Mucosa of descending colon (tissue), 3 donors: ENCODE measurements at regions not wholly inside any gene's neighbourhood (a gene's known extent, or its start where the extent isn't known, plus 50 kb on each side); places are given as distances from the start of the nearest gene placed in this dataset.

Source experiments
- ATAC-seq: fragments of 200-7000 bp; cut with Tn5 transposase; one replicate; pipeline ENCODE4 v1.9.1; 2020; ENCODE audit warnings: mild to moderate bottlenecking, moderate library complexity
- DNase-seq, 3 donors: peaks; one replicate each; pipeline ENCODE4 v3.0.0-alpha.2; 2020
- H3K36me3 ChIP-seq: fragments of 200-600 bp; one replicate; pipeline ENCODE4 v1.8.0; 2021; ENCODE audit warnings: low read depth, mild to moderate bottlenecking
- H3K4me1 ChIP-seq: fragments of 200-600 bp; one replicate; pipeline ENCODE4 v1.8.0; 2021; ENCODE audit warnings: low read depth, mild to moderate bottlenecking
- H3K4me3 ChIP-seq: fragments of 200-600 bp; one replicate; pipeline ENCODE4 v1.8.0; 2021; ENCODE audit warnings: mild to moderate bottlenecking
- H3K9me3 ChIP-seq: fragments of 200-600 bp; one replicate; pipeline ENCODE4 v1.8.0; 2021; ENCODE audit warnings: mild to moderate bottlenecking
- intact Hi-C, 2 donors: fragments of 100-400 bp; cut with DNase I in 1 of 2; cut with micrococcal nuclease in 1 of 2; formaldehyde crosslinking; loops; one replicate each; pipeline versions ENCODE4 v1.11.0 to v1.11.1; 2022; cut with DNase I, micrococcal nuclease
- TF ChIP-seq, protein P1 (sequence below): fragments of 200-600 bp; IDR thresholded peaks from one replicate; pipeline ENCODE4 v1.8.0; 2022; ENCODE audit warnings: antibody characterized with exemption, mild to moderate bottlenecking
- donor health status: DM: no; HTN: no; CAD: no; lungs with moderate emphysema.
- donor health status: DM: no; HTN: no; CAD: no.
- donor health status: DM: no; HTN: yes; CAD: no.

- Histone ChIP-seq H3K4me1 (no peaks in the 10 kb centered on the region), H3K36me3 (no peaks in the 10 kb centered on the region), H3K9me3 (no peaks in the 10 kb centered on the region), H3K4me3 (no peak overlapping the region)
- intact Hi-C loops: no loop called here
- DNase-seq (no peak), ATAC-seq (no peak)
- TF ChIP-seq, protein P1, sequence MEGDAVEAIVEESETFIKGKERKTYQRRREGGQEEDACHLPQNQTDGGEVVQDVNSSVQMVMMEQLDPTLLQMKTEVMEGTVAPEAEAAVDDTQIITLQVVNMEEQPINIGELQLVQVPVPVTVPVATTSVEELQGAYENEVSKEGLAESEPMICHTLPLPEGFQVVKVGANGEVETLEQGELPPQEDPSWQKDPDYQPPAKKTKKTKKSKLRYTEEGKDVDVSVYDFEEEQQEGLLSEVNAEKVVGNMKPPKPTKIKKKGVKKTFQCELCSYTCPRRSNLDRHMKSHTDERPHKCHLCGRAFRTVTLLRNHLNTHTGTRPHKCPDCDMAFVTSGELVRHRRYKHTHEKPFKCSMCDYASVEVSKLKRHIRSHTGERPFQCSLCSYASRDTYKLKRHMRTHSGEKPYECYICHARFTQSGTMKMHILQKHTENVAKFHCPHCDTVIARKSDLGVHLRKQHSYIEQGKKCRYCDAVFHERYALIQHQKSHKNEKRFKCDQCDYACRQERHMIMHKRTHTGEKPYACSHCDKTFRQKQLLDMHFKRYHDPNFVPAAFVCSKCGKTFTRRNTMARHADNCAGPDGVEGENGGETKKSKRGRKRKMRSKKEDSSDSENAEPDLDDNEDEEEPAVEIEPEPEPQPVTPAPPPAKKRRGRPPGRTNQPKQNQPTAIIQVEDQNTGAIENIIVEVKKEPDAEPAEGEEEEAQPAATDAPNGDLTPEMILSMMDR: no peak
Observed at GRCh38 chr11:91257667-91258066, 967.0 kb upstream of the FAT3 start.

DNA sequence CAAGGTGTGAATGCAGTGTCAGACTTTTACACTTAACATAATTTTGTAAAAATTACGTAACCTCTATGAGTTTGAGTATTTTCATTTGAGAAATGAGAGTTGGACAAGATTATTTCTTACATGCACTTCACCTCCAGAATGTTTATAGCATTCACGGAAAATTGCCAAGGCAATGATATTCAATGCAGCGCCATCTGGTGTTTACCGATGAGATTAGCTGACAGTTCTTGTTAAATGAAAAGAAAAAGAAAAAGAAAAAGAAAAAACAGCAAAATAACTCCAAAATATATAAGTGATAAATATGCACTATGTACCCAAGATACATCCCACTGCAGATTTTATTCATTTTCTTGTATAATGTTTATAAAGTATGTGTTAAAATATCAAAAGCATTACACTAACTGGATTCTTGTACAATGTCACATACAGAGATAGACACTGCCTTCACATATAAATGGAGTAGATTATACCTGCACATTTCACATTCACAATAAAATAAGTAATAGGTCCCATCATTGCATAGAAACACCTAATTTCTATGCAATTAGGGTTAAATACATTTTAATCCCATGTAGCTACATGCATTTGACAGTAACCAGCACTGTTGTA is 976.3 kb upstream of the FAT3 start:
- intact Hi-C loops: no loop called here
- TF ChIP-seq, protein P1: no peak
- DNase-seq (peak in 1 of 3 donors; percentile 51), ATAC-seq (no peak)
- H3K9me3 ChIP-seq: no peaks in the 10 kb centered on the region
- no peak overlapping the region for H3K4me3 ChIP-seq
- H3K36me3 ChIP-seq: no peaks in the 10 kb centered on the region
- no peaks in the 10 kb centered on the region for H3K4me1 ChIP-seq

- DNase-seq (no peak), ATAC-seq (no peak)
- H3K4me1 ChIP-seq: no peaks in the 10 kb centered on the region
- H3K36me3 ChIP-seq: no peaks in the 10 kb centered on the region
- H3K9me3 ChIP-seq: no peaks in the 10 kb centered on the region
- no peak overlapping the region for H3K4me3 ChIP-seq
- intact Hi-C loops: no loop called here
- TF ChIP-seq, protein P1: no peak
Observed at GRCh38 chr11:91247009-91247735, 977.4 kb upstream of the FAT3 start.

DNA sequence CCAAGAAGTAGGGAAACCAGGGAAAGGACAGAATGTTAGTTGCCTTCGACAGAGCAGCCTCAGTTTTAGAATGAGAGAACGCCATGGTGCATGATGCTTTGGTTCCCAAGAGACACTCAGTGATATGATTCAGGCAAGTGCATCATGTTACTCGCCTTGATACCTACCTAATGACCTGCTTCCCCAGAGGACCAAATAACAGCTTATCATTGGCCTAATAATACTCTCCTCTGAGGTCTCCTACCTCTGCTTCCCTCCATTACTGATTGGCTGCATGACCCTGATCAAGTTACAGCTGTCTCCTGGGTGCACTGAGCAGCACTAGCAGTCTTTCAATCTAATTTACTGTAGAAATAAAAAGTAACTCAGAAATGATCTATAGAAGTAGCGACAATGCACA is 979.7 kb upstream of the FAT3 start:
- Histone ChIP-seq H3K36me3 (no peaks in the 10 kb centered on the region), H3K4me1 (no peaks in the 10 kb centered on the region), H3K4me3 (no peak overlapping the region), H3K9me3 (no peaks in the 10 kb centered on the region)
- TF ChIP-seq, protein P1: no peak
- intact Hi-C loops: no loop called here
- DNase-seq: no peak
- no peak for ATAC-seq

DNA sequence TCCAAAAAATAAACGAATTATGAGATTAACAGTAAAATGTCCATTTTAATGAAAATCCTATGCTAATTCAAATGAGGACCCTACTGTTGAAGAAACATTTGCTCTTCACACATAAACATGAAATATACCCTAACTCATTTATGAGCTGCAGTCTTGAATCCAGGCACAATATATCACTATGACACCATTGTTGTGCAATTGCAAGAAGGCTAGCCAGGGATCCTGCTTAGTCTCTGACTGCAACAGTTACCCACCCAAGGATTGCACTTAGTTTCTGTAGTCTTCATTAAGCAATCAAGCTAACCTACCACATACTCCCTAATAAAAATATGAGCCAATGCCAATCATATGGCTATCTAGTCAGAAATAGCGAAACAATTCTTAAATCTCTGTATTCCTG is 981.0 kb upstream of the FAT3 start:
- H3K4me3 ChIP-seq: no peak overlapping the region
- DNase-seq: no peak
- TF ChIP-seq, protein P1: no peak
- H3K9me3 ChIP-seq: no peaks in the 10 kb centered on the region
- intact Hi-C loops: no loop called here
- H3K36me3 ChIP-seq: no peaks in the 10 kb centered on the region
- H3K4me1 ChIP-seq: no peaks in the 10 kb centered on the region
- ATAC-seq: no peak
